ENCODE measurements at regions not wholly inside any gene's neighbourhood (a gene's known extent, or its start where the extent isn't known, plus 50 kb on each side); places are given as distances from the start of the nearest gene placed in this dataset.
"Not testable (repeated sequence)": the region's sequence is repeated elsewhere in the genome, so short reads cannot be mapped to it uniquely, and the experiment has no call there.

DNA sequence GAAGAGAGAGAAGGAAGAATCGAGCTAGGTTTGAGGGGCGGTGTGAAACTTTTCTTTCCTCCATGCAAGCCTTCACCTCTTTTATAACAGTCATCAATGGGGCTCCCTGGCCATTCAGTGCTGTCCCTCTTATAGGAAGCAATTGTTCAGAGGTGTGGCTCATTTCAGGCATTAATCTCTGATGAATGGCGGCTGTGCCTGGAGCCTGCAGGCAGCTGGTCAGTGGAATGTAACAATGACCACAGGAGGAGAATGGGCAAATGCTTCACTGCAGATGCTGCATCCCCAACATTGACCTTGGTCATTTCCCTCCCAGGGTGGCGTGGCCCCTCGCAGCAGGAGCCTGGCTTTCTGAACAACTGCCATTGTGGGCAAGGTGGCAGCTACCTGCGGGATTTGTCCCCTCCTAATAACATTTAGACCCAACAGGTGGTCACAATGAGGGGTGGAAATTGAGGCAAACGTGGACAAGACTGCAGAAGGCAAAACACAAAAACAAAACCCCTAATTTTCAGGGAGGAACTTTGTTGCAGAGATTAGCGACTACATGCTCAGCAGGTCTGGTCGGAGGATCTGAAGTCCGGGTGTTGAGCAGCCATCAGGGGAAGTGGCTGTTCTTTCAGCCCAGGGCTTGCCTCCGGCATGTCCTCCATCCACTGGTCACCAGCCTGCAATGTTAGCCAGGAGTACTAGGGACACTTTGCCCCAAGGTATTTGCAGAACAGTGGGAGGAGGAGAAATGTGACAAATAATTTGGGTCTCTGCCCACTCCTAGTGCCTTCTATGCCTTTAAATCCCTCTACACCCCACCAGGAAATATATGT is 97.3 kb upstream of the PAXBP1 start:
- Mint-ChIP-seq H3K4me1 (ENCODE audit: low read depth) (no peaks in the 10 kb centered on the region), H3K27ac (no peak overlapping the region), H3K27me3 (peaks cover 10% of the 10 kb centered on the region), H3K36me3 (ENCODE audit: insufficient read depth) (no peaks in the 10 kb centered on the region), H3K4me3 (ENCODE audit: low read depth) (no peak overlapping the region), H3K9me3 (ENCODE audit: low read depth) (no peaks in the 10 kb centered on the region)
- TF ChIP-seq CTCF (IDR thresholded peaks at IDR 0.05; ENCODE audit: unreplicated experiment), result no peak
- DNase-seq (ENCODE audit: low spot score, unreplicated experiment), result no peak

- Mint-ChIP-seq H3K36me3 (ENCODE audit: insufficient read depth) (no peaks in the 10 kb centered on the region), H3K9me3 (ENCODE audit: low read depth) (no peaks in the 10 kb centered on the region), H3K4me3 (ENCODE audit: low read depth) (no peak overlapping the region), H3K27ac (no peak overlapping the region), H3K27me3 (peaks cover 10% of the 10 kb centered on the region), H3K4me1 (ENCODE audit: low read depth) (no peaks in the 10 kb centered on the region)
- no peak for DNase-seq (ENCODE audit: low spot score, unreplicated experiment)
- no peak for TF ChIP-seq CTCF (IDR thresholded peaks at IDR 0.05; ENCODE audit: unreplicated experiment)
Measured at GRCh38 chr21:32869459-32869858, 97.9 kb upstream of the PAXBP1 start.

DNA sequence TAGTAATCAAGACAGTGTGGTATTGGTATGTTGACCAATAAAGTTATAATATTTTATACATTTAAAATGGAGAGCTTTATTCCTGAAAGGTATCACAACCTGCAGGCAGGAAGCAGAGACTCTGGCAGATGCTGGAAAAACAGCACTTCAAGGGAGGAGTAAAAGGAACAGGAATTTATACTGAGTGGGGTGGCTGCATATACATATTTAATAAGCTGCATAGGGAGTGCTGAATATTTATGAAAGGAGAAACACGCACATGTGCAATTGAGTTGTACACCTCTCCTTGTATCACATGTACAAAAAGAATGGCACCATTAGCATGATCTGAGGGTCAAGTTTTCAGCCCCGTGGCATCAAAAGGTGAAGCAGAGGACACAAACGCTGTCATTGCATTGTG is 104.9 kb upstream of the PAXBP1 start:
- no peak for TF ChIP-seq CTCF (IDR thresholded peaks at IDR 0.05; ENCODE audit: unreplicated experiment)
- no peaks in the 10 kb centered on the region for H3K9me3 Mint-ChIP-seq (ENCODE audit: low read depth)
- H3K27ac Mint-ChIP-seq, result no peak overlapping the region
- no peaks in the 10 kb centered on the region for H3K4me1 Mint-ChIP-seq (ENCODE audit: low read depth)
- DNase-seq (ENCODE audit: low spot score, unreplicated experiment), result no peak
- no peaks in the 10 kb centered on the region for H3K36me3 Mint-ChIP-seq (ENCODE audit: insufficient read depth)
- no peak overlapping the region for H3K4me3 Mint-ChIP-seq (ENCODE audit: low read depth)
- peaks cover 11% of the 10 kb centered on the region for H3K27me3 Mint-ChIP-seq

GRCh38 chr21:32877888-32878287 is 106.3 kb upstream of the PAXBP1 start:
- H3K27ac Mint-ChIP-seq; DNase-seq (ENCODE audit: low spot score, unreplicated experiment); H3K36me3 Mint-ChIP-seq (ENCODE audit: insufficient read depth); H3K4me3 Mint-ChIP-seq (ENCODE audit: low read depth); H3K4me1 Mint-ChIP-seq (ENCODE audit: low read depth); H3K9me3 Mint-ChIP-seq (ENCODE audit: low read depth): not testable (repeated sequence)
- H3K27me3 Mint-ChIP-seq, result peaks cover 11% of the 10 kb centered on the region

- no peak for TF ChIP-seq CTCF (IDR thresholded peaks at IDR 0.05; ENCODE audit: unreplicated experiment)
- no peak overlapping the region for H3K27ac Mint-ChIP-seq
- no peak for DNase-seq (ENCODE audit: low spot score, unreplicated experiment)
- no peaks in the 10 kb centered on the region for H3K9me3 Mint-ChIP-seq (ENCODE audit: low read depth)
- no peaks in the 10 kb centered on the region for H3K36me3 Mint-ChIP-seq (ENCODE audit: insufficient read depth)
- no peak overlapping the region for H3K4me3 Mint-ChIP-seq (ENCODE audit: low read depth)
- H3K27me3 Mint-ChIP-seq, result peaks cover 11% of the 10 kb centered on the region
- H3K4me1 Mint-ChIP-seq (ENCODE audit: low read depth), result no peaks in the 10 kb centered on the region
Measured at GRCh38 chr21:32878661-32879060, 107.1 kb upstream of the PAXBP1 start.

GRCh38 chr21:32881458-32881857 is 109.9 kb upstream of the PAXBP1 start:
- TF ChIP-seq CTCF (IDR thresholded peaks at IDR 0.05; ENCODE audit: unreplicated experiment), result no peak
- Mint-ChIP-seq H3K36me3 (ENCODE audit: insufficient read depth) (no peaks in the 10 kb centered on the region), H3K9me3 (ENCODE audit: low read depth) (no peaks in the 10 kb centered on the region), H3K27ac (no peak overlapping the region), H3K4me3 (ENCODE audit: low read depth) (no peak overlapping the region), H3K27me3 (peaks cover 15% of the 10 kb centered on the region), H3K4me1 (ENCODE audit: low read depth) (no peaks in the 10 kb centered on the region)
- DNase-seq (ENCODE audit: low spot score, unreplicated experiment), result no peak

Data from progenitor cell of endocrine pancreas (in vitro differentiated cells).